Spleen (tissue), 11 donors: ENCODE measurements at regions not wholly inside any gene's neighbourhood (a gene's known extent, or its start where the extent isn't known, plus 50 kb on each side); places are given as distances from the start of the nearest gene placed in this dataset.

Experiments used
- DNase-seq: peaks from one replicate; pipeline ENCODE4 v3.0.0-alpha.2; 2020
- H3K27ac ChIP-seq, 8 donors: fragments of 200-600 bp; sonication (generic) in 7 of 8; 1 replicate in 4 of 8; 2 replicates in 4 of 8; pipeline versions ENCODE4 v1.5.0 to v1.8.0; 2016 to 2021; ENCODE audit warnings: inconsistent platforms in 4 of 8, mild to moderate bottlenecking in 4 of 8, moderate library complexity in 1 of 8
- H3K27me3 ChIP-seq, 7 donors: fragments of 200-600 bp; sonication (generic) in 6 of 7; replicated peaks in 1 of 7; 1 replicate in 4 of 7; 2 replicates in 3 of 7; pipeline versions ENCODE4 v1.5.0 to v1.8.0; 2016 to 2021; ENCODE audit warnings: inconsistent platforms in 3 of 7, mild to moderate bottlenecking in 1 of 7
- H3K36me3 ChIP-seq, 6 donors: fragments of 200-600 bp; sonication (generic) in 5 of 6; 1 replicate in 4 of 6; 2 replicates in 2 of 6; pipeline versions ENCODE4 v1.5.0 to v1.8.0; 2016 to 2021; ENCODE audit warnings: inconsistent platforms in 2 of 6
- H3K4me1 ChIP-seq, 6 donors: fragments of 200-600 bp; sonication (generic) in 5 of 6; 1 replicate in 3 of 6; 2 replicates in 3 of 6; pipeline versions ENCODE4 v1.5.0 to v1.8.0; 2016 to 2021; ENCODE audit warnings: inconsistent platforms in 3 of 6
- H3K4me3 ChIP-seq, 8 donors: fragments of 200-600 bp; sonication (generic) in 7 of 8; 1 replicate in 4 of 8; 2 replicates in 4 of 8; pipeline versions ENCODE4 v1.5.0 to v1.8.0; 2016 to 2021; ENCODE audit warnings: inconsistent platforms in 4 of 8, mild to moderate bottlenecking in 4 of 8, moderate library complexity in 2 of 8
- H3K9me3 ChIP-seq, 8 donors: fragments of 200-600 bp; sonication (generic) in 7 of 8; 1 replicate in 4 of 8; 2 replicates in 4 of 8; pipeline versions ENCODE4 v1.5.0 to v1.8.0; 2016 to 2021; ENCODE audit warnings: inconsistent platforms in 4 of 8
- CTCF ChIP-seq, 11 experiments: fragments of 200-600 bp in 7 of 11; fragments of 450-650 bp in 4 of 11; sonication (generic) in 4 of 11; IDR thresholded peaks in 8 of 11; conservative IDR thresholded peaks in 3 of 11; 1 replicate in 7 of 11; 2 replicates in 4 of 11; pipeline versions ENCODE4 v1.4.0 to v1.8.0; 2016 to 2021; ENCODE audit warnings: antibody characterized with exemption in 11 of 11, inconsistent platforms in 4 of 11, mild to moderate bottlenecking in 1 of 11
- POLR2A ChIP-seq, 3 donors: fragments of 450-650 bp; IDR thresholded peaks; one replicate each; pipeline ENCODE4 v1.5.1; 2017; ENCODE audit warnings: antibody characterized with exemption in 3 of 3, mild to moderate bottlenecking in 1 of 3
- POLR2AphosphoS5 ChIP-seq, 3 donors: sonication (generic); formaldehyde crosslinking; IDR thresholded peaks; one replicate each; pipeline ENCODE4 v1.5.1; 2017; ENCODE audit warnings: antibody characterized with exemption in 3 of 3
- WGBS, 5 donors: extraction: QIAGEN DNeasy Blood & Tissue Kit in 3 of 5; methylation state at CpG; one replicate each; pipeline versions ENCODE4 v1.1.5 to v1.1.7; 2013 to 2018; 5-methylcytosine and 5-hydroxymethylcytosine counted together
- intact Hi-C: fragments of 100-400 bp; cut with DNase I; formaldehyde crosslinking; loops from one replicate; pipeline ENCODE4 v1.15.0; 2023; ENCODE audit warnings: low total_unique reads
- donor health status: healthy with polysubstance abuse.
- donor health status: DM: no; HTN: no; CAD: no; lungs with moderate emphysema.
- donor health status: DM: no; HTN: no; CAD: no.
- donor health status: Bipolar disorder and iron deficiency.
- donor health status: healthy.
- donor health status: DM: no; HTN: no; CAD: no.
- donor health status: DM: yes; HTN: yes; CAD: no.

- H3K4me1 ChIP-seq, result peaks cover 0 to 10% (median 0%) of the 10 kb centered on the region in 6 donors
- H3K4me3 ChIP-seq, result no peak overlapping the region
- H3K9me3 ChIP-seq, result no peaks in the 10 kb centered on the region
- H3K27me3 ChIP-seq, result peaks cover 0 to 30% (median 0%) of the 10 kb centered on the region in 7 donors
- no peak for TF ChIP-seq POLR2AphosphoS5 (IDR thresholded peaks at IDR 0.05)
- TF ChIP-seq CTCF (IDR thresholded peaks at IDR 0.05 in 8 of 11, conservative IDR thresholded peaks at IDR 0.05 in 3 of 11), result no peak
- 76 to 86% (median 80%) methylated on average over 4 of the region's 4 CpGs for WGBS, 5 donors
- DNase-seq, result no peak
- no peak overlapping the region for H3K27ac ChIP-seq
- H3K36me3 ChIP-seq, result no peaks in the 10 kb centered on the region
- intact Hi-C loops, result no loop called here
Measured at GRCh38 chr16:79954921-79955705, 354.6 kb upstream of the MAF start.

- TF ChIP-seq POLR2A (IDR thresholded peaks at IDR 0.05) (no peak), POLR2AphosphoS5 (IDR thresholded peaks at IDR 0.05) (no peak), CTCF (IDR thresholded peaks at IDR 0.05 in 8 of 11, conservative IDR thresholded peaks at IDR 0.05 in 3 of 11) (no peak)
- DNase-seq, result no peak
- Histone ChIP-seq H3K27me3 (peaks cover 0 to 36% (median 3%) of the 10 kb centered on the region in 7 donors), H3K36me3 (no peaks in the 10 kb centered on the region), H3K27ac (no peak overlapping the region), H3K4me3 (no peak overlapping the region), H3K9me3 (no peaks in the 10 kb centered on the region), H3K4me1 (peaks cover 0 to 10% (median 0%) of the 10 kb centered on the region in 6 donors)
- intact Hi-C loops, result no loop called here
- 44 to 61% (median 49%) methylated on average over 3 of the region's 3 CpGs for WGBS, 5 donors
Measured at GRCh38 chr16:79950932-79951719, 350.6 kb upstream of the MAF start.

GRCh38 chr16:79949417-79949816 is 348.9 kb upstream of the MAF start:
- DNase-seq, result no peak
- Histone ChIP-seq H3K27ac (no peak overlapping the region), H3K36me3 (no peaks in the 10 kb centered on the region), H3K27me3 (peaks cover 0 to 29% (median 3%) of the 10 kb centered on the region in 7 donors), H3K4me3 (no peak overlapping the region), H3K9me3 (no peaks in the 10 kb centered on the region), H3K4me1 (peaks cover 0 to 10% (median 0%) of the 10 kb centered on the region in 6 donors)
- intact Hi-C loops, result no loop called here
- TF ChIP-seq POLR2AphosphoS5 (IDR thresholded peaks at IDR 0.05) (no peak), CTCF (IDR thresholded peaks at IDR 0.05 in 8 of 11, conservative IDR thresholded peaks at IDR 0.05 in 3 of 11) (no peak), POLR2A (IDR thresholded peaks at IDR 0.05) (no peak)
- 51 to 67% (median 60%) methylated on average over 1 of the region's 1 CpG for WGBS, 5 donors

- WGBS, 5 donors, result 52 to 70% (median 63%) methylated on average over 3 of the region's 3 CpGs
- no peak for DNase-seq
- Histone ChIP-seq H3K27me3 (peaks cover 0 to 29% (median 3%) of the 10 kb centered on the region in 7 donors), H3K27ac (no peak overlapping the region), H3K4me3 (no peak overlapping the region), H3K9me3 (no peaks in the 10 kb centered on the region), H3K4me1 (peaks cover 0 to 10% (median 0%) of the 10 kb centered on the region in 6 donors), H3K36me3 (no peaks in the 10 kb centered on the region)
- TF ChIP-seq POLR2A (IDR thresholded peaks at IDR 0.05), result no peak
- no peak for TF ChIP-seq CTCF (IDR thresholded peaks at IDR 0.05 in 8 of 11, conservative IDR thresholded peaks at IDR 0.05 in 3 of 11)
- no peak for TF ChIP-seq POLR2AphosphoS5 (IDR thresholded peaks at IDR 0.05)
- intact Hi-C loops, result no loop called here
Measured at GRCh38 chr16:79947771-79948170, 347.2 kb upstream of the MAF start.
